ENCODE measurements at regions not wholly inside any gene's neighbourhood (a gene's known extent, or its start where the extent isn't known, plus 50 kb on each side); places are given as distances from the start of the nearest gene placed in this dataset.
"Not testable (repeated sequence)": the region's sequence is repeated elsewhere in the genome, so short reads cannot be mapped to it uniquely, and the experiment has no call there.

GRCh38 chr15:81783076-81783475, 262.7 kb downstream of the MEX3B start:
- ATAC-seq (ENCODE audit: low FRiP score) (no peak), DNase-seq (no peak)
- 95% methylated on average over 5 of the region's 5 CpGs for WGBS, 2 donors
- Histone ChIP-seq H3K4me3 (ENCODE audit: low read length in 2 of 2) (no peak overlapping the region), H3K36me3 (ENCODE audit: control insufficient read depth in 1 of 2, insufficient read depth in 2 of 2, low read length in 1 of 2) (no peaks in the 10 kb centered on the region), H3K27ac (ENCODE audit: low read depth in 1 of 2, low read length in 2 of 2) (no peak overlapping the region), H3K4me1 (ENCODE audit: control insufficient read depth in 1 of 2, insufficient read depth in 2 of 2, low read length in 2 of 2) (no peaks in the 10 kb centered on the region), H3K9me3 (ENCODE audit: control insufficient read depth, low read length) (no peaks in the 10 kb centered on the region), H3K27me3 (ENCODE audit: control insufficient read depth in 1 of 2, insufficient read depth in 2 of 2, low read length in 1 of 2) (no peaks in the 10 kb centered on the region)
- intact Hi-C loops (cut with DNase I): no loop called here

- DNase-seq: no peak
- H3K27ac ChIP-seq (ENCODE audit: low read depth in 1 of 2, low read length in 2 of 2): no peak overlapping the region
- no peaks in the 10 kb centered on the region for H3K27me3 ChIP-seq (ENCODE audit: control insufficient read depth in 1 of 2, insufficient read depth in 2 of 2, low read length in 1 of 2)
- no peaks in the 10 kb centered on the region for H3K9me3 ChIP-seq (ENCODE audit: control insufficient read depth, low read length)
- no peaks in the 10 kb centered on the region for H3K4me1 ChIP-seq (ENCODE audit: control insufficient read depth in 1 of 2, insufficient read depth in 2 of 2, low read length in 2 of 2)
- no peak for ATAC-seq (ENCODE audit: low FRiP score)
- intact Hi-C loops (cut with DNase I): no loop called here
- WGBS, 2 donors: 55 to 61% methylated on average over 2 of the region's 2 CpGs
- H3K36me3 ChIP-seq (ENCODE audit: control insufficient read depth in 1 of 2, insufficient read depth in 2 of 2, low read length in 1 of 2): no peaks in the 10 kb centered on the region
- H3K4me3 ChIP-seq (ENCODE audit: low read length in 2 of 2): no peak overlapping the region
These were observed 264.4 kb downstream of the MEX3B start for GRCh38 chr15:81781395-81781794.

DNA sequence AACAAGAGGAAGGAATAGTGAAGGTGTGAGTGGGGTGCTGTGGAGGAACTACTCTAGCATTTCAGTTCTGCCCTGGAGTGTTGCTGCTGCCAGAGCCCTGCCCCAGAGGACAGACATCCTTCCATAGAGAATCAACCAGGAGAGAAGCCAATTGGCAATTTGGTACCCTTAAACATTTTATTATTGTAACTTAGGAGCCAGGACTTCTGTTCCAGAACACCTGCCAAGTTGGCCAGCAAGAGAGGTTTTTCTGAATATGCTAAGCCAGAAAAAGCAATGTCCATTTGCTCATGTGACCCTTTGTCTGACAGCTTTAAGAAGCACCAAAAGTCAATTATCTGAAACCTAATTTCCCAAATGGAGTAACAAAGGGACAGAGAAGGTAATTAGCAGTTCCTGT, 264.9 kb downstream of the MEX3B start:
- Histone ChIP-seq H3K4me3 (ENCODE audit: low read length in 2 of 2) (no peak overlapping the region), H3K36me3 (ENCODE audit: control insufficient read depth in 1 of 2, insufficient read depth in 2 of 2, low read length in 1 of 2) (no peaks in the 10 kb centered on the region), H3K9me3 (ENCODE audit: control insufficient read depth, low read length) (no peaks in the 10 kb centered on the region), H3K27ac (ENCODE audit: low read depth in 1 of 2, low read length in 2 of 2) (no peak overlapping the region), H3K27me3 (ENCODE audit: control insufficient read depth in 1 of 2, insufficient read depth in 2 of 2, low read length in 1 of 2) (no peaks in the 10 kb centered on the region), H3K4me1 (ENCODE audit: control insufficient read depth in 1 of 2, insufficient read depth in 2 of 2, low read length in 2 of 2) (no peaks in the 10 kb centered on the region)
- ATAC-seq (ENCODE audit: low FRiP score): no peak
- DNase-seq: no peak
- intact Hi-C loops (cut with DNase I): no loop called here

- ATAC-seq (ENCODE audit: low FRiP score) (no peak), DNase-seq (no peak)
- Histone ChIP-seq H3K4me1 (ENCODE audit: control insufficient read depth in 1 of 2, insufficient read depth in 2 of 2, low read length in 2 of 2) (no peaks in the 10 kb centered on the region), H3K27me3 (ENCODE audit: control insufficient read depth in 1 of 2, insufficient read depth in 2 of 2, low read length in 1 of 2) (no peaks in the 10 kb centered on the region), H3K36me3 (ENCODE audit: control insufficient read depth in 1 of 2, insufficient read depth in 2 of 2, low read length in 1 of 2) (no peaks in the 10 kb centered on the region), H3K4me3 (ENCODE audit: low read length in 2 of 2) (no peak overlapping the region), H3K9me3 (ENCODE audit: control insufficient read depth, low read length) (no peaks in the 10 kb centered on the region), H3K27ac (ENCODE audit: low read depth in 1 of 2, low read length in 2 of 2) (no peak overlapping the region)
- intact Hi-C loops (cut with DNase I): no loop called here
- 97 to 100% methylated on average over 2 of the region's 2 CpGs for WGBS, 2 donors
These were observed 266.6 kb downstream of the MEX3B start for GRCh38 chr15:81779181-81779580.

DNA sequence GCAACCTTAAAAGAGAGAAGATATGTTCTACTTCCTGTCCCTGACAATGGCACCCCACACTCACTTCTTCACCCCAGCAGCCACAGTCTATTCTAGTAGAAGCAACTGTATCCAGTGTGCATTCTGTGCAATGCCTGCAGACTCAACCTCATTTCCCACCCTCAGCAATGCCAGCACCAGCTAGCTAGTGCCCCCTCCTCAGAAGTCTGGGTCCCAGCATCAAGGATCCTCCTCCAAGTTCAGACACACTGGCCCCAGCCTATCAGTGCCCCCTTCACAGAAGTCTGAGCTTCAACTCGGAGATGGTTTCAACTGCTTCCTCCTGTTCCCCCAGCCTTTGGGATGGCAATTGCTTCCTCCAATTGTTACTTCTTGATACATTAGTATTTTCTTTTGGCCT, 268.3 kb downstream of the MEX3B start:
- H3K27ac ChIP-seq (ENCODE audit: low read depth in 1 of 2, low read length in 2 of 2): no peak overlapping the region
- H3K9me3 ChIP-seq (ENCODE audit: control insufficient read depth, low read length): no peaks in the 10 kb centered on the region
- WGBS, 2 donors: 84 to 89% methylated on average over 1 of the region's 1 CpG
- no peaks in the 10 kb centered on the region for H3K4me1 ChIP-seq (ENCODE audit: control insufficient read depth in 1 of 2, insufficient read depth in 2 of 2, low read length in 2 of 2)
- no peaks in the 10 kb centered on the region for H3K36me3 ChIP-seq (ENCODE audit: control insufficient read depth in 1 of 2, insufficient read depth in 2 of 2, low read length in 1 of 2)
- no peak overlapping the region for H3K4me3 ChIP-seq (ENCODE audit: low read length in 2 of 2)
- H3K27me3 ChIP-seq (ENCODE audit: control insufficient read depth in 1 of 2, insufficient read depth in 2 of 2, low read length in 1 of 2): no peaks in the 10 kb centered on the region
- DNase-seq: no peak
- intact Hi-C loops (cut with DNase I): no loop called here
- no peak for ATAC-seq (ENCODE audit: low FRiP score)

DNA sequence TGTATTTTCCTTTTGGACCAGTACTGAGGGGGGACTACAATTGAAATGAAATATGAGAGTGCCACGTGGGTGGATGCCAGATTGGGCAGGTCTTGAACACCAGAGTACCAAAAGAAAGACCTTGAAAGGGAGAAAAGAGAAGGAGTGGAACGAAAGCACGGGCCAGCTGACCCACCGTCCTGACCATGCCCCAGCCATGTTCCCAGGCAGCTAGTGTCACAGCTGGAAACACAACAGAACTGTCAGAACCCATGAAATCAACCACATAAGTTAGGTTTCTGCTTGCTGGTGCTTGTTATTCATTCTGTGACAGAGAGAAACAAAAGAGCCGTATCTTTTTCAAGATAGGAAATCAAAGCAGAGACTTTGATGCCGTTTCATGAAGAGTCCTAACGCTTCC, 268.8 kb downstream of the MEX3B start:
- H3K9me3 ChIP-seq (ENCODE audit: control insufficient read depth, low read length): no peaks in the 10 kb centered on the region
- H3K27ac ChIP-seq (ENCODE audit: low read depth in 1 of 2, low read length in 2 of 2): no peak overlapping the region
- H3K4me3 ChIP-seq (ENCODE audit: low read length in 2 of 2): no peak overlapping the region
- ATAC-seq (ENCODE audit: low FRiP score): no peak
- intact Hi-C loops (cut with DNase I): no loop called here
- DNase-seq: no peak
- WGBS, 2 donors: 56 to 59% methylated on average over 7 of the region's 7 CpGs
- no peaks in the 10 kb centered on the region for H3K4me1 ChIP-seq (ENCODE audit: control insufficient read depth in 1 of 2, insufficient read depth in 2 of 2, low read length in 2 of 2)
- H3K36me3 ChIP-seq (ENCODE audit: control insufficient read depth in 1 of 2, insufficient read depth in 2 of 2, low read length in 1 of 2): no peaks in the 10 kb centered on the region
- no peaks in the 10 kb centered on the region for H3K27me3 ChIP-seq (ENCODE audit: control insufficient read depth in 1 of 2, insufficient read depth in 2 of 2, low read length in 1 of 2)

GRCh38 chr15:81775779-81776178, 270.0 kb downstream of the MEX3B start:
- WGBS, 2 donors: 95 to 99% methylated on average over 4 of the region's 4 CpGs
- ATAC-seq (ENCODE audit: low FRiP score): not testable (repeated sequence)

DNA sequence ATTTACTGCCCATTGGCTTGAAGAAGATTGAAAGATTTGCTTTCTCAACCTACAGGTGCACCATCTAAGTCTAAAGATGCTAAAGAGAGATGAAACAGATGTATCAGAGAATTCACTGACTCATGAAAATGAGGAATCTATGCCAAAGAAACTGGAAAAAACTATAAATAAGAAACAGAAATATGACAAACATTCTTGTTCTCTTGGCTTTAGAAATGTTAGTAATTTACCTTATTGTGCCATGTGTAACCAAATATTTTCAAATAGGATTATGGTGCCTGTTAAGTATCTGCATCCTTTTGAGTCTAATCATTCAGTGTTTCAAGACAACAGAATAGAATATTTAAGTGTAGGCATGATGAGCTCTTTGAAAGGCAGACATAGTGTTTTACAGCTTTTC, 271.5 kb downstream of the MEX3B start:
- H3K27me3 ChIP-seq (ENCODE audit: control insufficient read depth in 1 of 2, insufficient read depth in 2 of 2, low read length in 1 of 2): no peaks in the 10 kb centered on the region
- no peak for DNase-seq
- no peaks in the 10 kb centered on the region for H3K9me3 ChIP-seq (ENCODE audit: control insufficient read depth, low read length)
- H3K27ac ChIP-seq (ENCODE audit: low read depth in 1 of 2, low read length in 2 of 2): no peak overlapping the region
- H3K4me1 ChIP-seq (ENCODE audit: control insufficient read depth in 1 of 2, insufficient read depth in 2 of 2, low read length in 2 of 2): no peaks in the 10 kb centered on the region
- intact Hi-C loops (cut with DNase I): no loop called here
- no peaks in the 10 kb centered on the region for H3K36me3 ChIP-seq (ENCODE audit: control insufficient read depth in 1 of 2, insufficient read depth in 2 of 2, low read length in 1 of 2)
- no peak for ATAC-seq (ENCODE audit: low FRiP score)
- H3K4me3 ChIP-seq (ENCODE audit: low read length in 2 of 2): no peak overlapping the region

More at GRCh38 chr15:81775779-81776178, 270.0 kb downstream of the MEX3B start:
- H3K4me1 ChIP-seq (ENCODE audit: control insufficient read depth in 1 of 2, insufficient read depth in 2 of 2, low read length in 2 of 2); H3K4me3 ChIP-seq (ENCODE audit: low read length in 2 of 2); H3K27me3 ChIP-seq (ENCODE audit: control insufficient read depth in 1 of 2, insufficient read depth in 2 of 2, low read length in 1 of 2); DNase-seq; H3K36me3 ChIP-seq (ENCODE audit: control insufficient read depth in 1 of 2, insufficient read depth in 2 of 2, low read length in 1 of 2); H3K27ac ChIP-seq (ENCODE audit: low read depth in 1 of 2, low read length in 2 of 2); H3K9me3 ChIP-seq (ENCODE audit: control insufficient read depth, low read length); intact Hi-C loops (cut with DNase I): not testable (repeated sequence)

DNA sequence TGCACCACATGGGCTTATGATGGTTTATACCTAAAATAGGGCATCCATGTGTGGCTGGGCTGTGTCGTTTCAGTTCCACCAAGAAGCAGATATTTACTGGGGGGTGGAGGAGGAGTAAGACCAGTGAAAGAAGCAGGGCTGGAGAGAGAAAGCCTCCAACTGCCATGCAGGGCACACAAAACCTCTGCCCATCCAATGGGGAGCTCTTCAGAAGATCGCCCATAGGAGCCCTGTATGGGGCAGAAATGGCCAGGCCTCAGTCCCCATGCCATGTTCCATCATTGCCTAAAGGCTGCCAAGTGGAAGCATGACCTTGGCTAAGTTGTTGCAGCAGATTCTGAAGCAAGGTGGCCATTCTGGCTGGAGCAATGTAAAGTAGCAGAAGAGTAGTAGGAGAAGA, 277.0 kb downstream of the MEX3B start:
- ATAC-seq (ENCODE audit: low FRiP score) (no peak), DNase-seq (no peak)
- Histone ChIP-seq H3K4me3 (ENCODE audit: low read length in 2 of 2) (no peak overlapping the region), H3K4me1 (ENCODE audit: control insufficient read depth in 1 of 2, insufficient read depth in 2 of 2, low read length in 2 of 2) (no peaks in the 10 kb centered on the region), H3K27me3 (ENCODE audit: control insufficient read depth in 1 of 2, insufficient read depth in 2 of 2, low read length in 1 of 2) (no peaks in the 10 kb centered on the region), H3K36me3 (ENCODE audit: control insufficient read depth in 1 of 2, insufficient read depth in 2 of 2, low read length in 1 of 2) (no peaks in the 10 kb centered on the region), H3K9me3 (ENCODE audit: control insufficient read depth, low read length) (peaks cover 2% of the 10 kb centered on the region), H3K27ac (ENCODE audit: low read depth in 1 of 2, low read length in 2 of 2) (no peak overlapping the region)
- intact Hi-C loops (cut with DNase I): no loop called here
- WGBS, 2 donors: 83 to 88% methylated on average over 2 of the region's 2 CpGs
